H1 (cell line): ENCODE measurements at regions not wholly inside any gene's neighbourhood (a gene's known extent, or its start where the extent isn't known, plus 50 kb on each side); places are given as distances from the start of the nearest gene placed in this dataset.

Source experiments
- TF ChIP-seq, protein P1 (sequence below): fragments of 300-600 bp; sonication (generic); IDR thresholded peaks from 2 replicates; pipeline ENCODE4 v1.7.1; 2012; ENCODE audit warnings: low read length, moderate library complexity, mild to moderate bottlenecking, inconsistent platforms; ENCODE audit not compliant: insufficient replicate concordance

DNA sequence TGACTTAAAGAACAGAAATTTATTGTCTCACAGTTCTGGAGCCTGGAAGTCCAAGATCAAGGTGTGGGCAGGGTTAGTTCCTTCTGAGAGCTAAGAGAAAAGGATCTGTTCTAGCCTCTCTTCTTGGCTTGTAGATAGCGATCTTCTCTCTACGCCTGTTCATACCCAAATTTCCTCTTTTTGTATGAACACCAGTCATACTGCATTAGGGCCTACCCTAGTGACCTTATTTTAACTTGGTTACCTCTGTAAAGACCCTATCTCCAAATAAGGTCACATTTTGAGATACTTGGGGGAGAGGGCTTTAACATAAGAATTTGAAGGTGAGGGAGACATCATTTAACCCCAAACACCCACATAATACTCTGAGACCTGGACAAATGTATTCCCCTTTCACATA is 55.6 kb upstream of the SPP1 start (continued):
- TF ChIP-seq, protein P1, sequence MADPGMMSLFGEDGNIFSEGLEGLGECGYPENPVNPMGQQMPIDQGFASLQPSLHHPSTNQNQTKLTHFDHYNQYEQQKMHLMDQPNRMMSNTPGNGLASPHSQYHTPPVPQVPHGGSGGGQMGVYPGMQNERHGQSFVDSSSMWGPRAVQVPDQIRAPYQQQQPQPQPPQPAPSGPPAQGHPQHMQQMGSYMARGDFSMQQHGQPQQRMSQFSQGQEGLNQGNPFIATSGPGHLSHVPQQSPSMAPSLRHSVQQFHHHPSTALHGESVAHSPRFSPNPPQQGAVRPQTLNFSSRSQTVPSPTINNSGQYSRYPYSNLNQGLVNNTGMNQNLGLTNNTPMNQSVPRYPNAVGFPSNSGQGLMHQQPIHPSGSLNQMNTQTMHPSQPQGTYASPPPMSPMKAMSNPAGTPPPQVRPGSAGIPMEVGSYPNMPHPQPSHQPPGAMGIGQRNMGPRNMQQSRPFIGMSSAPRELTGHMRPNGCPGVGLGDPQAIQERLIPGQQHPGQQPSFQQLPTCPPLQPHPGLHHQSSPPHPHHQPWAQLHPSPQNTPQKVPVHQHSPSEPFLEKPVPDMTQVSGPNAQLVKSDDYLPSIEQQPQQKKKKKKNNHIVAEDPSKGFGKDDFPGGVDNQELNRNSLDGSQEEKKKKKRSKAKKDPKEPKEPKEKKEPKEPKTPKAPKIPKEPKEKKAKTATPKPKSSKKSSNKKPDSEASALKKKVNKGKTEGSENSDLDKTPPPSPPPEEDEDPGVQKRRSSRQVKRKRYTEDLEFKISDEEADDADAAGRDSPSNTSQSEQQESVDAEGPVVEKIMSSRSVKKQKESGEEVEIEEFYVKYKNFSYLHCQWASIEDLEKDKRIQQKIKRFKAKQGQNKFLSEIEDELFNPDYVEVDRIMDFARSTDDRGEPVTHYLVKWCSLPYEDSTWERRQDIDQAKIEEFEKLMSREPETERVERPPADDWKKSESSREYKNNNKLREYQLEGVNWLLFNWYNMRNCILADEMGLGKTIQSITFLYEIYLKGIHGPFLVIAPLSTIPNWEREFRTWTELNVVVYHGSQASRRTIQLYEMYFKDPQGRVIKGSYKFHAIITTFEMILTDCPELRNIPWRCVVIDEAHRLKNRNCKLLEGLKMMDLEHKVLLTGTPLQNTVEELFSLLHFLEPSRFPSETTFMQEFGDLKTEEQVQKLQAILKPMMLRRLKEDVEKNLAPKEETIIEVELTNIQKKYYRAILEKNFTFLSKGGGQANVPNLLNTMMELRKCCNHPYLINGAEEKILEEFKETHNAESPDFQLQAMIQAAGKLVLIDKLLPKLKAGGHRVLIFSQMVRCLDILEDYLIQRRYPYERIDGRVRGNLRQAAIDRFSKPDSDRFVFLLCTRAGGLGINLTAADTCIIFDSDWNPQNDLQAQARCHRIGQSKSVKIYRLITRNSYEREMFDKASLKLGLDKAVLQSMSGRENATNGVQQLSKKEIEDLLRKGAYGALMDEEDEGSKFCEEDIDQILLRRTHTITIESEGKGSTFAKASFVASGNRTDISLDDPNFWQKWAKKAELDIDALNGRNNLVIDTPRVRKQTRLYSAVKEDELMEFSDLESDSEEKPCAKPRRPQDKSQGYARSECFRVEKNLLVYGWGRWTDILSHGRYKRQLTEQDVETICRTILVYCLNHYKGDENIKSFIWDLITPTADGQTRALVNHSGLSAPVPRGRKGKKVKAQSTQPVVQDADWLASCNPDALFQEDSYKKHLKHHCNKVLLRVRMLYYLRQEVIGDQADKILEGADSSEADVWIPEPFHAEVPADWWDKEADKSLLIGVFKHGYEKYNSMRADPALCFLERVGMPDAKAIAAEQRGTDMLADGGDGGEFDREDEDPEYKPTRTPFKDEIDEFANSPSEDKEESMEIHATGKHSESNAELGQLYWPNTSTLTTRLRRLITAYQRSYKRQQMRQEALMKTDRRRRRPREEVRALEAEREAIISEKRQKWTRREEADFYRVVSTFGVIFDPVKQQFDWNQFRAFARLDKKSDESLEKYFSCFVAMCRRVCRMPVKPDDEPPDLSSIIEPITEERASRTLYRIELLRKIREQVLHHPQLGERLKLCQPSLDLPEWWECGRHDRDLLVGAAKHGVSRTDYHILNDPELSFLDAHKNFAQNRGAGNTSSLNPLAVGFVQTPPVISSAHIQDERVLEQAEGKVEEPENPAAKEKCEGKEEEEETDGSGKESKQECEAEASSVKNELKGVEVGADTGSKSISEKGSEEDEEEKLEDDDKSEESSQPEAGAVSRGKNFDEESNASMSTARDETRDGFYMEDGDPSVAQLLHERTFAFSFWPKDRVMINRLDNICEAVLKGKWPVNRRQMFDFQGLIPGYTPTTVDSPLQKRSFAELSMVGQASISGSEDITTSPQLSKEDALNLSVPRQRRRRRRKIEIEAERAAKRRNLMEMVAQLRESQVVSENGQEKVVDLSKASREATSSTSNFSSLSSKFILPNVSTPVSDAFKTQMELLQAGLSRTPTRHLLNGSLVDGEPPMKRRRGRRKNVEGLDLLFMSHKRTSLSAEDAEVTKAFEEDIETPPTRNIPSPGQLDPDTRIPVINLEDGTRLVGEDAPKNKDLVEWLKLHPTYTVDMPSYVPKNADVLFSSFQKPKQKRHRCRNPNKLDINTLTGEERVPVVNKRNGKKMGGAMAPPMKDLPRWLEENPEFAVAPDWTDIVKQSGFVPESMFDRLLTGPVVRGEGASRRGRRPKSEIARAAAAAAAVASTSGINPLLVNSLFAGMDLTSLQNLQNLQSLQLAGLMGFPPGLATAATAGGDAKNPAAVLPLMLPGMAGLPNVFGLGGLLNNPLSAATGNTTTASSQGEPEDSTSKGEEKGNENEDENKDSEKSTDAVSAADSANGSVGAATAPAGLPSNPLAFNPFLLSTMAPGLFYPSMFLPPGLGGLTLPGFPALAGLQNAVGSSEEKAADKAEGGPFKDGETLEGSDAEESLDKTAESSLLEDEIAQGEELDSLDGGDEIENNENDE = peak; percentile 11
